GM12865 (cell line): ENCODE measurements at regions not wholly inside any gene's neighbourhood (a gene's known extent, or its start where the extent isn't known, plus 50 kb on each side); places are given as distances from the start of the nearest gene placed in this dataset.

Experiments used
- DNase-seq: peaks from one replicate; pipeline ENCODE4 v3.0.0; 2010; ENCODE audit warnings: low read depth
- H3K4me3 ChIP-seq: 2 replicates; pipeline ENCODE4 v1.5.1; 2011; ENCODE audit warnings: mild to moderate bottlenecking, low read depth, low read length, control low read depth
- CTCF ChIP-seq: IDR thresholded peaks from 2 replicates; pipeline ENCODE4 v1.5.1; 2011; ENCODE audit warnings: low read length, control low read depth, low read depth, inconsistent platforms; ENCODE audit not compliant: insufficient read depth; ENCODE audit errors: missing control alignments

GRCh38 chr18:44259610-44260009, 421.1 kb upstream of the SETBP1 start:
- DNase-seq: no peak
- TF ChIP-seq CTCF: no peak
- H3K4me3 ChIP-seq: no peak overlapping the region

- DNase-seq: no peak
- TF ChIP-seq CTCF: no peak
- no peak overlapping the region for H3K4me3 ChIP-seq
These were observed 415.3 kb upstream of the SETBP1 start for GRCh38 chr18:44265437-44265836.

- TF ChIP-seq CTCF: no peak
- DNase-seq: no peak
- no peak overlapping the region for H3K4me3 ChIP-seq
These were observed 407.4 kb upstream of the SETBP1 start for GRCh38 chr18:44273298-44273697.

GRCh38 chr18:44280479-44280878, 400.2 kb upstream of the SETBP1 start:
- TF ChIP-seq CTCF: no peak
- DNase-seq: no peak
- no peak overlapping the region for H3K4me3 ChIP-seq

- DNase-seq: no peak
- no peak overlapping the region for H3K4me3 ChIP-seq
- TF ChIP-seq CTCF: no peak
These were observed 394.6 kb upstream of the SETBP1 start for GRCh38 chr18:44286049-44286448.

- DNase-seq: no peak
- H3K4me3 ChIP-seq: no peak overlapping the region
- TF ChIP-seq CTCF: no peak
These were observed 390.2 kb upstream of the SETBP1 start for GRCh38 chr18:44290366-44290977.

- TF ChIP-seq CTCF: no peak
- no peak overlapping the region for H3K4me3 ChIP-seq
- no peak for DNase-seq
These were observed 382.1 kb upstream of the SETBP1 start for GRCh38 chr18:44298566-44298965.
